ENCODE measurements at regions not wholly inside any gene's neighbourhood (a gene's known extent, or its start where the extent isn't known, plus 50 kb on each side); places are given as distances from the start of the nearest gene placed in this dataset.

DNA sequence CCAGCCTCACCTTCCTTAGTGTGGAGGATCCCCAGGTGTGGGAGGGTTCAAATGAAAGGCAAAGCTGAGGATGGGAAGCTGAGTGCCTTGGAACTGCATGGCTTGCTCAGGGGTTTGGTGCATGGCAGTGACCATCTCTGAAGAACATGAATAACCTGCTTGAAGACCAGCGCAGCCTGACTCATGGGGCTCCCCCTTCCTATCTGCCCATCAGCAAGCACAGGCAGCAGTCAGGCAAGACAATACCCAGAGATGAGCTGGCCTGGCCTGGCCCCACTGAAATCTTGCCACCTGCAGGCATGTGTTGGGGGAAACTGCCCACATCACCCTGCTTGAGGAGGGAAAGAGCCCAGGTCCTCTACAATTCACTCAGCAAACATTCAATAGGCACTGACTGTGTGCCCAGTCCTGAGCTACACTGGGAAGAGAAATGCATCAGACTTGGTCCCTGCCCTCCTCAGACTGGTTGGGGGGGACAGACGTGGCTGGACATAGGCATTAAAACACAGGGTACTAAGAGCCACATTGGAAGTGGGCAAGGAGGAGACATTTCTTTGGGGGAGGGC is 105.0 kb upstream of the ALDH1B1 start:
- peaks cover 4% of the 10 kb centered on the region for H3K27me3 ChIP-seq (ENCODE audit: insufficient read depth, insufficient read length)
- TF ChIP-seq YY1 (IDR thresholded peaks at IDR 0.05; ENCODE audit: insufficient read depth, insufficient read length) = no peak
- no peak for TF ChIP-seq SUZ12 (IDR thresholded peaks at IDR 0.05; ENCODE audit: extremely low read depth, insufficient read depth, insufficient read length)
- no peak for TF ChIP-seq ZNF274 (IDR thresholded peaks at IDR 0.05; ENCODE audit: low read depth, low read length)
- H3K4me3 ChIP-seq (ENCODE audit: insufficient read length, low read depth) = no peak overlapping the region
- no peak for DNase-seq (ENCODE audit: low read depth, low spot score)
- peaks cover 4% of the 10 kb centered on the region for H3K4me1 ChIP-seq (ENCODE audit: insufficient read depth, insufficient read length)
- no peaks in the 10 kb centered on the region for H3K36me3 ChIP-seq (ENCODE audit: insufficient read depth, insufficient read length, low read length)
- H3K9me3 ChIP-seq (ENCODE audit: insufficient read depth, low read length) = no peaks in the 10 kb centered on the region
- no peak overlapping the region for H3K9ac ChIP-seq (ENCODE audit: insufficient read length, low read depth)

DNA sequence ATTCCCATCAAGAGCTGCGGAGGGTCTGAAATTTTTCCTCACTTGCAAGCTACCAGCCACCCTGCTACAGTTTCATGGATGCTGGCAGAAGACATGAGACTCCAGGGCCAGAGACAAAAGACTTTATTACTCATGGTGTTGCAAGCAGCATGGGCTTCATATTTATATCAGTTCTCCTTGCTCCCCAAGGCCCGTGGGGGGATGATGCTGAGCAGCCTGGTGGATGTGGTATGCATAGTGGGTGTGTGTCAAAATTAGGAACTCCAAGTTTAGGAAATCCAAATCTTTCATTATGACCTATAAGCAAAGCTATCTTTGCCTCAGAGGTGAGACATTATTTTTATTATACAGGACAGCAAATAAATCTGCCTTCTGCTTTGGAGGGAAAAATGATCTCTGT is 105.7 kb upstream of the ALDH1B1 start:
- H3K36me3 ChIP-seq (ENCODE audit: insufficient read depth, insufficient read length, low read length) = no peaks in the 10 kb centered on the region
- H3K9ac ChIP-seq (ENCODE audit: insufficient read length, low read depth) = no peak overlapping the region
- H3K27me3 ChIP-seq (ENCODE audit: insufficient read depth, insufficient read length) = peaks cover 10% of the 10 kb centered on the region
- H3K4me3 ChIP-seq (ENCODE audit: insufficient read length, low read depth) = no peak overlapping the region
- no peak for DNase-seq (ENCODE audit: low read depth, low spot score)
- TF ChIP-seq YY1 (IDR thresholded peaks at IDR 0.05; ENCODE audit: insufficient read depth, insufficient read length) = no peak
- no peak for TF ChIP-seq SUZ12 (IDR thresholded peaks at IDR 0.05; ENCODE audit: extremely low read depth, insufficient read depth, insufficient read length)
- TF ChIP-seq ZNF274 (IDR thresholded peaks at IDR 0.05; ENCODE audit: low read depth, low read length) = no peak
- no peaks in the 10 kb centered on the region for H3K9me3 ChIP-seq (ENCODE audit: insufficient read depth, low read length)
- peaks cover 4% of the 10 kb centered on the region for H3K4me1 ChIP-seq (ENCODE audit: insufficient read depth, insufficient read length)

DNA sequence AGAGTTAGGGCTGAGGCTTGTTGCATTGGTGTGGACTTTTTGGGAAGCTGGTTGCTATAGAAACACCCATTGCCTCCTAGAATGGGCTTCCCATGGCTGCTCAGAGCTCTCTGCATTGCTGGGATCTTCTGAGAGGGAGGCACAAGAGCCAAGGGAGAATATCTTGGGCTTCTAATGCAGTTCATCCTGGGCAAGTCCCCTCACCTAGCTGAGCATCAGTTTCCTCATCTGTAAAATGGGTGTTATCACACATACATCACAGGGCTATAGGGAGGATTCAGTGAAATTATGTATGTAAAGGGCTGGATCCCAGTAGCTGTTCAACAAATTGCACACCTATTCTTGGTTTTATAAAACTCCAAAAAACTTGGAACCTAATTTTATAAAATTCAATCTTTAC is 106.1 kb upstream of the ALDH1B1 start:
- Histone ChIP-seq H3K9me3 (ENCODE audit: insufficient read depth, low read length) (no peaks in the 10 kb centered on the region), H3K9ac (ENCODE audit: insufficient read length, low read depth) (no peak overlapping the region), H3K4me1 (ENCODE audit: insufficient read depth, insufficient read length) (peaks cover 4% of the 10 kb centered on the region), H3K4me3 (ENCODE audit: insufficient read length, low read depth) (no peak overlapping the region), H3K36me3 (ENCODE audit: insufficient read depth, insufficient read length, low read length) (no peaks in the 10 kb centered on the region), H3K27me3 (ENCODE audit: insufficient read depth, insufficient read length) (peaks cover 11% of the 10 kb centered on the region)
- no peak for DNase-seq (ENCODE audit: low read depth, low spot score)
- TF ChIP-seq ZNF274 (IDR thresholded peaks at IDR 0.05; ENCODE audit: low read depth, low read length) (no peak), YY1 (IDR thresholded peaks at IDR 0.05; ENCODE audit: insufficient read depth, insufficient read length) (no peak), SUZ12 (IDR thresholded peaks at IDR 0.05; ENCODE audit: extremely low read depth, insufficient read depth, insufficient read length) (no peak)

DNA sequence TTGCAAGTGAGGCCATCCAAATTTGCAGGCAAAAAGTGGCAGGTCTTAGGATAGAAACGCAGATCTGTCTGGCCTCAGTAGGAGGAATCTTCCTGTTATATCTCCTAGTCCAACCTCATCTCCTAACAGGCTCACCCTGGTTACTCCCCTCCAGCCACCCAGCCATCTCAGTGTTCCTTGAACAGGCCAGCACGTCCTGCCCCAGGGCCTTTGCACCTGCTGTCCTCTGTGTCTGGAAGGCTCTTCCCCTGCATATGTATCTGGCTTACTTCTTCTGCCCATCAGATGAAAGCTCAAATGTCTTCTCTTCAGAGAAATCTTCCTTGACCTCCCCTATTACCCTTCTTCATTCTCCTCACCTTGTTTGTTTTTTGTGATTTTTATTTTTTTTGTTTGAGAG is 107.3 kb upstream of the ALDH1B1 start:
- Histone ChIP-seq H3K27me3 (ENCODE audit: insufficient read depth, insufficient read length) (peaks cover 17% of the 10 kb centered on the region), H3K4me3 (ENCODE audit: insufficient read length, low read depth) (no peak overlapping the region), H3K4me1 (ENCODE audit: insufficient read depth, insufficient read length) (peaks cover 4% of the 10 kb centered on the region), H3K9ac (ENCODE audit: insufficient read length, low read depth) (no peak overlapping the region), H3K36me3 (ENCODE audit: insufficient read depth, insufficient read length, low read length) (no peaks in the 10 kb centered on the region), H3K9me3 (ENCODE audit: insufficient read depth, low read length) (no peaks in the 10 kb centered on the region)
- DNase-seq (ENCODE audit: low read depth, low spot score) = no peak
- TF ChIP-seq ZNF274 (IDR thresholded peaks at IDR 0.05; ENCODE audit: low read depth, low read length) (no peak), SUZ12 (IDR thresholded peaks at IDR 0.05; ENCODE audit: extremely low read depth, insufficient read depth, insufficient read length) (no peak), YY1 (IDR thresholded peaks at IDR 0.05; ENCODE audit: insufficient read depth, insufficient read length) (no peak)

DNA sequence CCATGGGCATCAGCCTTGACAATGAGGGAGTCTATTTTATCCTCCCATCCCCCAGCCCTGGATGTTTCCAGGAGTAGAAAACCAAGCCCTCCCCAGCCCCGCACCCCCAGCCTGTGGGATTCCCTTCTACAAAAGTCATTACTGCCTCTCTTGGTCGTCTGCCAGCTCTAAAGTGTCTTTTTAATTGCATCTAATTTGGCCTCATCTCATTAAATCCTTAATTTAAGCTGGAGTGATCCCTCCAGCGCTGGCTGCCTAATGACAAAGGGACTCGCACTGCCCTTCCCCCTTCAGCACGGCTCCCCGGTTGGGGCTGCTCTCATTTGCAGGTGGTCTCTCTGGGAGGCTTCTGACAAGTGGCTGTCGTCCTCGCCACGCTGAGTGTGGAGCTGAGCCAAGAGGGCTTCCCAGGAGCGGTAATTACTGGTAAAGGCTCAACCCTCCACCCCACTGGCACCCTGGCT is 107.9 kb upstream of the ALDH1B1 start:
- no peak for TF ChIP-seq SUZ12 (IDR thresholded peaks at IDR 0.05; ENCODE audit: extremely low read depth, insufficient read depth, insufficient read length)
- no peak for TF ChIP-seq ZNF274 (IDR thresholded peaks at IDR 0.05; ENCODE audit: low read depth, low read length)
- TF ChIP-seq YY1 (IDR thresholded peaks at IDR 0.05; ENCODE audit: insufficient read depth, insufficient read length) = no peak

DNA sequence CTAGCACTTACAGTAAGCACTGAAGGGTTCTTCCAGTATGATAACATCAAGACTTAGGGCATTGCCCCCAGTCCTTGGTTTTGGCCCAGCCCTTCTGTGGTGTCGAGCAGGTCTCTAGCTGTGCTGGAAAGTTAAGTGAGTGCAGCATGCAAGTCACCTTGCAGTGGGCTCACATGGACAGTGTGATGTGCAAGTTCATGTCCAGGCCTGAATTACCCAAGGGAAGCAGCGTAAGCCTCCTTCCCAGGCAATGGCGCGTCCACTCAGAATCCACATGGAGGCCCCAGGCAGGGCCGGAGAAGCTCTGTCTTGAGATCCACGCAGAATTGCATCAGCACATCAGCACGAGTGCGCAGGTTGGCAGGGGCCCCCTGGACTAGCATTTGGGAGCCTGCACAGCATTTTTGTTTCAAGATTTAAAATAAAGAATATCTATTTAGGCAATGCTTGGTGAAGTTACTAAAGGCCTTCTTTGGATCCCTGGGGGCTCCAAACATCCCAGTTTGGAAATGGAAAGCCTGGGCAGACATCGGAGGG is 108.4 kb upstream of the ALDH1B1 start:
- peaks cover 4% of the 10 kb centered on the region for H3K4me1 ChIP-seq (ENCODE audit: insufficient read depth, insufficient read length)
- TF ChIP-seq SUZ12 (IDR thresholded peaks at IDR 0.05; ENCODE audit: extremely low read depth, insufficient read depth, insufficient read length) (no peak), ZNF274 (IDR thresholded peaks at IDR 0.05; ENCODE audit: low read depth, low read length) (no peak), YY1 (IDR thresholded peaks at IDR 0.05; ENCODE audit: insufficient read depth, insufficient read length) (no peak)
- no peaks in the 10 kb centered on the region for H3K36me3 ChIP-seq (ENCODE audit: insufficient read depth, insufficient read length, low read length)
- H3K9me3 ChIP-seq (ENCODE audit: insufficient read depth, low read length) = no peaks in the 10 kb centered on the region
- H3K4me3 ChIP-seq (ENCODE audit: insufficient read length, low read depth) = no peak overlapping the region
- peaks cover 22% of the 10 kb centered on the region for H3K27me3 ChIP-seq (ENCODE audit: insufficient read depth, insufficient read length)
- DNase-seq (ENCODE audit: low read depth, low spot score) = no peak
- no peak overlapping the region for H3K9ac ChIP-seq (ENCODE audit: insufficient read length, low read depth)

More for the DNA sequence above, 107.9 kb upstream of the ALDH1B1 start:
- H3K4me1 ChIP-seq (ENCODE audit: insufficient read depth, insufficient read length) = peaks cover 4% of the 10 kb centered on the region
- H3K27me3 ChIP-seq (ENCODE audit: insufficient read depth, insufficient read length) = peaks cover 22% of the 10 kb centered on the region
- no peaks in the 10 kb centered on the region for H3K36me3 ChIP-seq (ENCODE audit: insufficient read depth, insufficient read length, low read length)
- H3K4me3 ChIP-seq (ENCODE audit: insufficient read length, low read depth) = no peak overlapping the region
- no peaks in the 10 kb centered on the region for H3K9me3 ChIP-seq (ENCODE audit: insufficient read depth, low read length)
- no peak for DNase-seq (ENCODE audit: low read depth, low spot score)
- H3K9ac ChIP-seq (ENCODE audit: insufficient read length, low read depth) = no peak overlapping the region

DNA sequence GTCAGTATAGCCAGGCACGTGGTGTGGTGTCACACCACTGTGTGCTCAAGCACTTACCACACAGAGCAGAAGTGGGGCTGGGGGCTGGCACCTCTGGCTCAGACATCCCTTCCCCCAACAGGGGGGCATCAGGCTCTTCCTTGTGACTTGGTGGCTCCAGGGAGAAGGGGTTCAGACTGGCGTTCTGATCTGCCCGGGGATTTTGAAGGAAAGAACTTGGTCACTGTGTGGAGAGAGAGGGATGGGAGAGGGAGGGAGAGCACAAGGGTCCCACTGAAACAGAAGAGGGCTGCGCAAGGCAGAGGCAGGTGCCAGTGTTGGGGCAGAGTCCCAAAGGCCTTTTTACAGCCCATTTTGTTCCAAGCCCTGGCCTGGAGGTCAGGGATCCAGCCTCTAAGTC is 109.7 kb upstream of the ALDH1B1 start:
- Histone ChIP-seq H3K27me3 (ENCODE audit: insufficient read depth, insufficient read length) (peaks cover 23% of the 10 kb centered on the region), H3K9ac (ENCODE audit: insufficient read length, low read depth) (no peak overlapping the region), H3K4me1 (ENCODE audit: insufficient read depth, insufficient read length) (peaks cover 6% of the 10 kb centered on the region), H3K9me3 (ENCODE audit: insufficient read depth, low read length) (no peaks in the 10 kb centered on the region), H3K4me3 (ENCODE audit: insufficient read length, low read depth) (no peak overlapping the region), H3K36me3 (ENCODE audit: insufficient read depth, insufficient read length, low read length) (no peaks in the 10 kb centered on the region)
- no peak for TF ChIP-seq SUZ12 (IDR thresholded peaks at IDR 0.05; ENCODE audit: extremely low read depth, insufficient read depth, insufficient read length)
- no peak for TF ChIP-seq YY1 (IDR thresholded peaks at IDR 0.05; ENCODE audit: insufficient read depth, insufficient read length)
- TF ChIP-seq ZNF274 (IDR thresholded peaks at IDR 0.05; ENCODE audit: low read depth, low read length) = no peak
- DNase-seq (ENCODE audit: low read depth, low spot score) = no peak
